Common myeloid progenitor, CD34-positive (primary cell): ENCODE measurements at regions not wholly inside any gene's neighbourhood (a gene's known extent, or its start where the extent isn't known, plus 50 kb on each side); places are given as distances from the start of the nearest gene placed in this dataset.
A peak's percentile ranks its signal among the peaks of the same experiment; 100 is the strongest.

Experiments used
- CTCF ChIA-PET: fragments of 350-600 bp; sonication (Branson Sonifier 250); formaldehyde crosslinking; loops from one replicate; lab custom pipeline; 2021; ENCODE audit warnings: antibody characterized with exemption; lab: Charles Lee
- POLR2A ChIA-PET: fragments of 350-600 bp; sonication (Branson Sonifier 250); formaldehyde crosslinking; loops from one replicate; lab custom pipeline; 2021; ENCODE audit warnings: antibody characterized with exemption; lab: Charles Lee
- DNase-seq, 3 donors: peaks; one replicate each; pipeline versions ENCODE4 v3.0.0 to v3.0.0-alpha.2; 2013
- H3K27ac ChIP-seq, 2 experiments: 1 replicate in 1 of 2; 2 replicates in 1 of 2; pipeline ENCODE4 v1.7.0; 2013; ENCODE audit warnings: inconsistent platforms in 2 of 2, low read length in 2 of 2, mild to moderate bottlenecking in 2 of 2, low read depth in 1 of 2, moderate library complexity in 1 of 2; ENCODE audit not compliant: severe bottlenecking in 2 of 2, insufficient read depth in 1 of 2, poor library complexity in 1 of 2
- H3K27me3 ChIP-seq, 5 experiments: replicated peaks in 2 of 5; 1 replicate in 3 of 5; 2 replicates in 2 of 5; pipeline versions ENCODE4 v1.6.1 to v1.7.0; 2013; ENCODE audit warnings: low read length in 4 of 5, mild to moderate bottlenecking in 2 of 5, moderate library complexity in 2 of 5, inconsistent platforms in 1 of 5; ENCODE audit not compliant: insufficient read depth in 5 of 5, control insufficient read depth in 4 of 5
- H3K36me3 ChIP-seq, 4 experiments: 1 replicate in 2 of 4; 2 replicates in 2 of 4; pipeline versions ENCODE4 v1.6.1 to v1.7.0; 2013; ENCODE audit warnings: low read length in 3 of 4, control low read depth in 1 of 4, mild to moderate bottlenecking in 1 of 4; ENCODE audit not compliant: control insufficient read depth in 4 of 4, insufficient read depth in 4 of 4
- H3K4me1 ChIP-seq, 4 experiments: 1 replicate in 3 of 4; 2 replicates in 1 of 4; pipeline versions ENCODE4 v1.6.1 to v1.7.1; 2013; ENCODE audit warnings: low read length in 3 of 4, mild to moderate bottlenecking in 3 of 4, control low read depth in 1 of 4, inconsistent platforms in 1 of 4, moderate library complexity in 1 of 4; ENCODE audit not compliant: control insufficient read depth in 4 of 4, insufficient read depth in 4 of 4; ENCODE audit errors: control extremely low read depth in 1 of 4
- H3K4me3 ChIP-seq, 7 experiments: 1 replicate in 4 of 7; 2 replicates in 3 of 7; pipeline versions ENCODE4 v1.5.1 to v1.7.0; 2013; ENCODE audit warnings: mild to moderate bottlenecking in 7 of 7, low read length in 6 of 7, moderate library complexity in 6 of 7, inconsistent platforms in 2 of 7, low read depth in 2 of 7, control low read depth in 1 of 7; ENCODE audit not compliant: insufficient read depth in 4 of 7, control insufficient read depth in 1 of 7; ENCODE audit errors: extremely low read depth in 1 of 7
- H3K9me3 ChIP-seq, 5 experiments: 1 replicate in 4 of 5; 2 replicates in 1 of 5; pipeline versions ENCODE4 v1.6.1 to v1.7.1; 2013; ENCODE audit warnings: low read length in 4 of 5, mild to moderate bottlenecking in 2 of 5, inconsistent platforms in 1 of 5, low read depth in 1 of 5, moderate library complexity in 1 of 5; ENCODE audit not compliant: control insufficient read depth in 4 of 5, insufficient read depth in 2 of 5; ENCODE audit errors: control extremely low read depth in 1 of 5
- WGBS: methylation state at CpG from one replicate; pipeline ENCODE4 v1.1.5; 2013; ENCODE audit not compliant: insufficient coverage; 5-methylcytosine and 5-hydroxymethylcytosine counted together

- CTCF ChIA-PET: no interaction called here
- POLR2A ChIA-PET: no interaction called here
Observed at GRCh38 chr4:179981161-179981560, 2262.0 kb upstream of the TENM3 start.

DNA sequence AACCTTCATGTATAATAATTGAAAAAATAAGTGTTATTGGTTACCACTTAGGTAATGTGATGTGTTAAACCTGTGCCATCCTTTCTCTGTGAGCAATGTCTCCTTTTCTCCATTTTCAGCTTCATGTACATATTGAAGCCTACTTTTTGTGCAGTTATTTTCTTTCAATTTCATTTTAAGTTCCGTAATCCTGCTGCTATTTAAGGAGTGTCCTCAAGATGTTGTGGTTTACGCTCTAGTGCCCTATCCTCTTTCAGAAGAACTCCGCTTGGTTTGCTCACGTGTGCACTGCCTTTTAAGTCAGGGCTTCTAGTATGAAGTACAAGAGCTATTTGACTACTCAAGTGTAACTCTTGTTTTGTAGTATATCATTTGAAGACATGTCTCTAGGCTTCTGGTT, 2253.2 kb upstream of the TENM3 start:
- POLR2A ChIA-PET: no interaction called here
- no peaks in the 10 kb centered on the region for H3K4me1 ChIP-seq
- H3K4me3 ChIP-seq: no peak overlapping the region
- H3K27me3 ChIP-seq: no peaks in the 10 kb centered on the region
- CTCF ChIA-PET: interaction anchor here (0.8 kb wide), 1 partner anchor 1816 kb away, joined by 3 read pairs; no protein-coding TSS in a partner anchor
- WGBS: 64% methylated on average over 4 of the region's 4 CpGs
- no peaks in the 10 kb centered on the region for H3K9me3 ChIP-seq
- no peak overlapping the region for H3K27ac ChIP-seq
- H3K36me3 ChIP-seq: no peaks in the 10 kb centered on the region
- peak in 2 of 3 donors; percentile 38 to 57 for DNase-seq

More at GRCh38 chr4:179981161-179981560, 2262.0 kb upstream of the TENM3 start:
- Histone ChIP-seq H3K4me1 (no peaks in the 10 kb centered on the region), H3K36me3 (no peaks in the 10 kb centered on the region), H3K27me3 (no peaks in the 10 kb centered on the region), H3K27ac (no peak overlapping the region), H3K4me3 (no peak overlapping the region), H3K9me3 (no peaks in the 10 kb centered on the region)
- no peak for DNase-seq

- 78% methylated on average over 1 of the region's 2 CpGs for WGBS
- H3K36me3 ChIP-seq: no peaks in the 10 kb centered on the region
- no peak overlapping the region for H3K27ac ChIP-seq
- ChIA-PET CTCF (no interaction called here), POLR2A (no interaction called here)
- H3K27me3 ChIP-seq: no peaks in the 10 kb centered on the region
- no peaks in the 10 kb centered on the region for H3K4me1 ChIP-seq
- no peak overlapping the region for H3K4me3 ChIP-seq
- DNase-seq: no peak
- H3K9me3 ChIP-seq: no peaks in the 10 kb centered on the region
Observed at GRCh38 chr4:180009316-180009715, 2233.9 kb upstream of the TENM3 start.

DNA sequence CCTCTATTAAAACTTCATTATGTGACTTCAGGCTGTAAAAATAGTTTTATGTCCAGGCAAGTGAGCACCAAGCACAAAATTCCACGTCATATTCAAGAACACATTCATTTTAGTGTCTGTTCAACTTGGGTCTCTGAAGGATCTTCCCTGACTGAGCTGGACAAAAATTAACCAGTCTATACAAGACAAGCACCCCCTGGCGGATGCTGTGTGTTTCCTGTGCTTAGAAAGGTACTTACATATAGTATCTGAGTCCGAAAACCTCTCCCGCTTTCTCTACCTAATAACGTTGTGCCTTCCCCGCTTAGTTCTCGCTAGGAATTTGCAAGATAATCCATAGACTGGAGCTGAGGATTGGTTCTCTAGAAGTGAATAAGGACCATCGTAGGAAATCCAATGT, 2214.5 kb upstream of the TENM3 start:
- ChIA-PET POLR2A (no interaction called here), CTCF (no interaction called here)
- H3K27me3 ChIP-seq: no peaks in the 10 kb centered on the region
- peak; percentile 20 to 53 (median 48) for DNase-seq
- no peaks in the 10 kb centered on the region for H3K36me3 ChIP-seq
- WGBS: 59% methylated on average over 5 of the region's 8 CpGs
- H3K27ac ChIP-seq: no peak overlapping the region
- no peak overlapping the region for H3K4me3 ChIP-seq
- H3K9me3 ChIP-seq: no peaks in the 10 kb centered on the region
- H3K4me1 ChIP-seq: no peaks in the 10 kb centered on the region

GRCh38 chr4:180031330-180031729, 2211.9 kb upstream of the TENM3 start:
- ChIA-PET POLR2A (no interaction called here), CTCF (no interaction called here)
- Histone ChIP-seq H3K4me3 (no peak overlapping the region), H3K27me3 (no peaks in the 10 kb centered on the region), H3K27ac (no peak overlapping the region), H3K36me3 (no peaks in the 10 kb centered on the region), H3K9me3 (no peaks in the 10 kb centered on the region), H3K4me1 (no peaks in the 10 kb centered on the region)
- DNase-seq: no peak
- WGBS: no CpG with 5 or more reads among the region's 1 CpG

DNA sequence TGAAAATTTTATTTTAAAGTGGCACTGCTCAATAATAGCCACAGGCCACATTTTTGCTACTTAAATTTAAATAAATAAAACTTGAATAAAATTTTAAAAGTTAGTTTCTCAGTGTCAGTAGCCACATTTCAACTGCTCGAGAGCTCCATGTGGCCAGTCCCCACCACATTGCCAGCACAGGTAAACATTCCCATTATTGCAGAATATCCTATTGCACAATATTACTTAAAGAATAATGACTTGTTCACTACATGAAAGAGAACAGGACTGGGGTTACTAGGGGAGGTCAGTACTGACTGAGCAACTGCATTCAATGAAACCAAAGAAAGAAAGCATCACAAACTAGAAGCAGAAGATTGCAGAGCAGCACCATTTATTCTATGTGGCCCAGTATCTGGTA, 2201.6 kb upstream of the TENM3 start:
- WGBS: no CpG with 5 or more reads among the region's 1 CpG
- H3K4me3 ChIP-seq: no peak overlapping the region
- CTCF ChIA-PET: no interaction called here

DNA sequence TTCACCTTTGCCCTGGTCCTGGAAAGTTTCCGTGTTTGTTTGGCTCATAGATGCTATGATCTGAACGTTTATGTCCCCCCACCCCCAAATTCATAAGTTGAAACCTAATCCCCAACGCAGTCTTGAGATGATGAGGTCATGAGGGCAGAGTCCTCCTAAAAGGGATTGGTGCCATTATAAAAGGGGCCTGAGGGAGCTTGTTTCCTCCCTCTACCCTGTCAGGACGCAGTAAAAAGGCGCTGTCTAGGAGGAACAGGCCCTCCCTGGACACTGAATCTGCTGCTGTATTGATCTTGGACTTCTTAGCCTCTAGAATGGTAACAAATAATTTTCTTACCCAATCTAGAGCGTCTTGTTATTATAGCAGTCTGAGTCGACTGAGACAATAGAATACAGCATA, 2190.6 kb upstream of the TENM3 start:
- DNase-seq: no peak
- 47% methylated on average over 3 of the region's 7 CpGs for WGBS
- Histone ChIP-seq H3K9me3 (no peaks in the 10 kb centered on the region), H3K4me3 (no peak overlapping the region), H3K27me3 (peaks cover 6 to 30% (median 14%) of the 10 kb centered on the region in 5 experiments), H3K4me1 (peaks cover 0 to 4% (median 0%) of the 10 kb centered on the region in 4 experiments), H3K27ac (no peak overlapping the region), H3K36me3 (no peaks in the 10 kb centered on the region)
- POLR2A ChIA-PET: no interaction called here
- CTCF ChIA-PET: no interaction called here

More for the DNA sequence above, 2201.6 kb upstream of the TENM3 start:
- Histone ChIP-seq H3K27me3 (no peaks in the 10 kb centered on the region), H3K9me3 (no peaks in the 10 kb centered on the region), H3K27ac (no peak overlapping the region), H3K36me3 (no peaks in the 10 kb centered on the region), H3K4me1 (no peaks in the 10 kb centered on the region)
- DNase-seq: no peak
- POLR2A ChIA-PET: interaction anchor here (0.6 kb wide), 1 partner anchor 19 kb away, joined by 3 read pairs; no protein-coding TSS in a partner anchor
